Chondrocyte (in vitro differentiated cells): ENCODE measurements at regions not wholly inside any gene's neighbourhood (a gene's known extent, or its start where the extent isn't known, plus 50 kb on each side); places are given as distances from the start of the nearest gene placed in this dataset.

Experiments used
- DNase-seq: peaks from one replicate; pipeline ENCODE4 v3.0.0; 2021; ENCODE audit warnings: mixed read lengths, low spot score
- H3K27ac Mint-ChIP-seq: one replicate; pipeline ENCODE4 v1.8.0; 2021; ENCODE audit warnings: mild to moderate bottlenecking, moderate library complexity, mixed read lengths; ENCODE audit not compliant: unreplicated experiment
- H3K27me3 Mint-ChIP-seq: 2 replicates; pipeline ENCODE4 v1.8.0; 2021; ENCODE audit warnings: low read depth, mixed read lengths
- H3K36me3 Mint-ChIP-seq: 2 replicates; pipeline ENCODE4 v1.8.0; 2021; ENCODE audit warnings: low read depth, mixed read lengths
- H3K4me1 Mint-ChIP-seq: 2 replicates; pipeline ENCODE4 v1.8.0; 2021; ENCODE audit warnings: low read depth, mild to moderate bottlenecking, mixed read lengths
- H3K4me3 Mint-ChIP-seq: one replicate; pipeline ENCODE4 v1.8.0; 2021; ENCODE audit warnings: mild to moderate bottlenecking, moderate library complexity, mixed read lengths; ENCODE audit not compliant: unreplicated experiment
- H3K9me3 Mint-ChIP-seq: 2 replicates; pipeline ENCODE4 v1.8.0; 2021; ENCODE audit warnings: low read depth, mixed read lengths
- TF ChIP-seq, protein P1 (sequence below): fragments of 200-600 bp; sonication (generic); IDR thresholded peaks from 2 replicates; pipeline ENCODE4 v1.5.0; 2021; ENCODE audit warnings: antibody characterized with exemption, mild to moderate bottlenecking, moderate library complexity

DNA sequence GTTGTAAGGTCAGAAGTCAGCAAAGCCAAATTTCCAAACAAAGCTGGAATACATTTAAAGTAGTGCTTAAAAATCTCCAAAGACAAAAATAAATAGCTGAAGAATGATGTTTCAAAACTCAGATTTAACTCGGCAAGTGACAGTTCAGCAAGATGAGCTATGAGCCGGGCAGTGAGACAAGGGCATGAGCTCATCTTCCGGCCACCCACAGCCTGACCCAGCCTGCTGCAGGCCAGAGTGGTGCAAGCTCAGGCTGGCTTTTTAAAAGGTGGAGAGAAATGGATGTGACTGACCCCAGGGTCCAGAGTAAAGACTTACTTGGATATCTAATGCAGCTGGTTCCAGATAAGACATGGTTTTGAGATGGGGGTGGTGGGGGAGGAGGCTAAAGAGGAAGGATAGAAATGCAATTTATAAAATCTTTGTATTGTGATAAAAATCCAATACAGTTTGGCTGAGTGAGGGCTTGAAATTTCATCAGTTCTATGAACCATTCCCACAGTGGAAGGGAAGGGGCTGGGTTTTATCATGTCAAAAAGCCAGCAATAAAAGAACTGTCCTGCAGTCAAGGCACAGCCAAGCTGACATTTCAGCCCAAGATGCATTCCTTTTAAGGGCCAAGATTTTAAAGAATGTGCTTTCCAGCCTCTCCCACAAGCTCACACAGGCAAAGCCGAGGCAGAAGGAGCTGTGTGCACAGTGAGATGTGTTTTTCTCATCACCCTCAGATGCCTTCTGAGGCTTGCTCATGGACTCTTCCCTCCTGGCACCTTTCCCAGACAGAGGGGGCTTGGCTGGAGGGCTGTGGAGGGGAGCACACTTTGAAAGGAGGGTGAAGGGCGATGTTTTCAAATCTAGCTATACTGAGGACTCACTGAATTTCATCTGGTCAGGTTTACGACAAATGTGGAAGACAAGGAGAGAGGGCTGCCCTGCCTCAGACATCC, 97.9 kb upstream of the KLHL29 start:
- peaks cover 8% of the 10 kb centered on the region for H3K9me3 Mint-ChIP-seq
- TF ChIP-seq, protein P1, sequence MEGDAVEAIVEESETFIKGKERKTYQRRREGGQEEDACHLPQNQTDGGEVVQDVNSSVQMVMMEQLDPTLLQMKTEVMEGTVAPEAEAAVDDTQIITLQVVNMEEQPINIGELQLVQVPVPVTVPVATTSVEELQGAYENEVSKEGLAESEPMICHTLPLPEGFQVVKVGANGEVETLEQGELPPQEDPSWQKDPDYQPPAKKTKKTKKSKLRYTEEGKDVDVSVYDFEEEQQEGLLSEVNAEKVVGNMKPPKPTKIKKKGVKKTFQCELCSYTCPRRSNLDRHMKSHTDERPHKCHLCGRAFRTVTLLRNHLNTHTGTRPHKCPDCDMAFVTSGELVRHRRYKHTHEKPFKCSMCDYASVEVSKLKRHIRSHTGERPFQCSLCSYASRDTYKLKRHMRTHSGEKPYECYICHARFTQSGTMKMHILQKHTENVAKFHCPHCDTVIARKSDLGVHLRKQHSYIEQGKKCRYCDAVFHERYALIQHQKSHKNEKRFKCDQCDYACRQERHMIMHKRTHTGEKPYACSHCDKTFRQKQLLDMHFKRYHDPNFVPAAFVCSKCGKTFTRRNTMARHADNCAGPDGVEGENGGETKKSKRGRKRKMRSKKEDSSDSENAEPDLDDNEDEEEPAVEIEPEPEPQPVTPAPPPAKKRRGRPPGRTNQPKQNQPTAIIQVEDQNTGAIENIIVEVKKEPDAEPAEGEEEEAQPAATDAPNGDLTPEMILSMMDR: no peak
- peaks cover 49% of the 10 kb centered on the region for H3K4me1 Mint-ChIP-seq
- peak overlapping the region; percentile 95 for H3K27ac Mint-ChIP-seq
- DNase-seq: no peak
- H3K4me3 Mint-ChIP-seq: peak overlapping the region; percentile 3
- no peaks in the 10 kb centered on the region for H3K27me3 Mint-ChIP-seq
- no peaks in the 10 kb centered on the region for H3K36me3 Mint-ChIP-seq

DNA sequence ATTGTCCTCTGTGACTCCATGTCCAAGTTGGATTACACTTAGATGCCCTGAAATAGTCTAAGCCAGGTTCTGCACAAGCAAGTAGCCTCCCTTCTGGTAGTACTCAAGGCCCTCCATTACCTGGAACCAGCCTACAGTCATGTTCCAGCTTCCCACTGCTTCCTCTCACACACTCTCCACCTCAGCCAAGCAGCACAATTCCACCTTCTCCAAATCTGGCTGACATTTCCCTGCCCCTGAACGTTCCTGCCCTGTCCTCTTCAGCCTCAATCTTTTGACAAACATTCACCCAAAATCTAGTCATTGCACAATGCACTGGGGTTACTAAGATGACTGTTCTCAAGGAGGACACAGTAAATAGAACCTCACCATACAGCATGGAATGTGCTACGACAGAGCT, 95.3 kb upstream of the KLHL29 start:
- Mint-ChIP-seq H3K4me1 (peaks cover 65% of the 10 kb centered on the region), H3K9me3 (no peaks in the 10 kb centered on the region), H3K36me3 (no peaks in the 10 kb centered on the region), H3K27me3 (no peaks in the 10 kb centered on the region), H3K27ac (no peak overlapping the region), H3K4me3 (no peak overlapping the region)
- DNase-seq: no peak
- TF ChIP-seq, protein P1: no peak

DNA sequence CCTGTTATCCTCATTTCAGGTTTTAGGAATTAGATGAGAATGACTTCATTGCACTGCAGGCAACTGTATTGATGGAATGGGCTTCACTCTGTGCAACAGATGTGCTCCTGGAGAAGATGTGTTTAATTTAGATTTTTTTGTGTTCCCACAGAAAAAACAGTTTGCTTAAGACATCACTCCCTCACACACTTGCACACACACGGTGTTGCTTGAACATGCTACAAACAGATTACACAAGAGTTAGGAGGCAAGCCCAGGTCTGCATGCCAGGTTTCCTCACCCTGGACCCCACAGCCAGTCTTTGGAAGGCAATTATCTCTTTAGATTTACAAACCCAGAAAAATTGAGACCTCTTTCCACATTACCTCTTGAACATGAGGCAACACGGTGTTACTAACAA, 93.7 kb upstream of the KLHL29 start:
- no peaks in the 10 kb centered on the region for H3K9me3 Mint-ChIP-seq
- H3K4me3 Mint-ChIP-seq: no peak overlapping the region
- H3K36me3 Mint-ChIP-seq: no peaks in the 10 kb centered on the region
- TF ChIP-seq, protein P1: no peak
- H3K4me1 Mint-ChIP-seq: peaks cover 52% of the 10 kb centered on the region
- no peak for DNase-seq
- no peaks in the 10 kb centered on the region for H3K27me3 Mint-ChIP-seq
- no peak overlapping the region for H3K27ac Mint-ChIP-seq

DNA sequence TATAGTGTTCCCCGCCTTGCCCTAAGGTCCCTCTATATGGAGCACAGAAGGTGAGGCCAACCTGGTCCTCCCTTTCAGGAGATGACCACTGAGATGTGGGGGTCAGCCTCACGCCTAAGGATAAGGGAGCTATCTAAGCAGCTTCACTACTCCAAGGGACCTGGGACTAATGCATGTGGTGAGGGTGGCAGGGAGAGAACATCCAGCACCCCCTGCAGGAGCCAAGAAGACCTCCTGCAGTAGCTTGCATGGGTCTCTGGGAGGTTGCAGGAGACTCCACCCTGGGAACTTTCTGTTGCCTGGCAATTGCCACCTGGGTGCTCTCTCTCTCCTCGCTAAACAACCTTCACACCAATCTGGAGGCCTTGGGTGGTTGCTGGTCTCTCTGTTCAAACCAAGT, 93.0 kb upstream of the KLHL29 start:
- TF ChIP-seq, protein P1: no peak
- Mint-ChIP-seq H3K4me1 (peaks cover 44% of the 10 kb centered on the region), H3K36me3 (no peaks in the 10 kb centered on the region), H3K4me3 (no peak overlapping the region), H3K27me3 (no peaks in the 10 kb centered on the region), H3K27ac (no peak overlapping the region), H3K9me3 (no peaks in the 10 kb centered on the region)
- DNase-seq: no peak

DNA sequence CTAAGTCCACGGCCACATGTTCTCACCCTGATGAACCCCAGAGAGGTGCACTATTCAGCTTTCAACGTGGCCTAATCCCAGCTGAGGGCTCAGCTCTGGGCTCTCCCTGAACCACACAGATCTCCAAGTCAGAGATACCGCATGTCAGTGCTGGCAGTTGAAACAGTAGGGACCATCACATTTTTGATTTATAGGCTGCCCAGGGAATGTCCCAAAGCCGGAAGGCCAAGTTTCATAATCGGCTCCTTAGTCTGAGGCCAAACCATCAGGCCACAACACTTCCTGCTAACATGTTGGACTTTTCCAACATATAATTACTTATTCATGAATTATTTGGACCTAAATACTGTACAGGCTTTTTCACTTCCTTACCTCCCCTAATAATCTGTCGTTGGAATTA, 91.9 kb upstream of the KLHL29 start:
- TF ChIP-seq, protein P1: no peak
- H3K4me3 Mint-ChIP-seq: no peak overlapping the region
- no peaks in the 10 kb centered on the region for H3K36me3 Mint-ChIP-seq
- peaks cover 34% of the 10 kb centered on the region for H3K4me1 Mint-ChIP-seq
- H3K9me3 Mint-ChIP-seq: no peaks in the 10 kb centered on the region
- no peak overlapping the region for H3K27ac Mint-ChIP-seq
- no peak for DNase-seq
- no peaks in the 10 kb centered on the region for H3K27me3 Mint-ChIP-seq
